ENCODE measurements at regions not wholly inside any gene's neighbourhood (a gene's known extent, or its start where the extent isn't known, plus 50 kb on each side); places are given as distances from the start of the nearest gene placed in this dataset.

DNA sequence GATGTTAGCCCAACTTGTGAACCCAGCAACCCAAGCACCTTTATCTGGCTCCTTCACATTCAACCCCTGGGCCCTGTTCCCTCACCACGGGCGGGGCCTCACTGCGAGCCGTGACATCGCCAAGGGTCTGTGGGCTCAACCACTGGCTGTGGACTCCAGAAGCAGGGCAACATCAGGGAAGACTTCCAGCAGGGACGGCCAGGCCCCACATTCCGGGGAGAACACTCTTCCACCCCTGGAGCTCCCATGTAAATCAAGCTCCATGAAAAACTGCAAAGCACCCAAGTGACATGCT is 175.3 kb downstream of the ERCC6L2 start:
- TF ChIP-seq, protein P1, sequence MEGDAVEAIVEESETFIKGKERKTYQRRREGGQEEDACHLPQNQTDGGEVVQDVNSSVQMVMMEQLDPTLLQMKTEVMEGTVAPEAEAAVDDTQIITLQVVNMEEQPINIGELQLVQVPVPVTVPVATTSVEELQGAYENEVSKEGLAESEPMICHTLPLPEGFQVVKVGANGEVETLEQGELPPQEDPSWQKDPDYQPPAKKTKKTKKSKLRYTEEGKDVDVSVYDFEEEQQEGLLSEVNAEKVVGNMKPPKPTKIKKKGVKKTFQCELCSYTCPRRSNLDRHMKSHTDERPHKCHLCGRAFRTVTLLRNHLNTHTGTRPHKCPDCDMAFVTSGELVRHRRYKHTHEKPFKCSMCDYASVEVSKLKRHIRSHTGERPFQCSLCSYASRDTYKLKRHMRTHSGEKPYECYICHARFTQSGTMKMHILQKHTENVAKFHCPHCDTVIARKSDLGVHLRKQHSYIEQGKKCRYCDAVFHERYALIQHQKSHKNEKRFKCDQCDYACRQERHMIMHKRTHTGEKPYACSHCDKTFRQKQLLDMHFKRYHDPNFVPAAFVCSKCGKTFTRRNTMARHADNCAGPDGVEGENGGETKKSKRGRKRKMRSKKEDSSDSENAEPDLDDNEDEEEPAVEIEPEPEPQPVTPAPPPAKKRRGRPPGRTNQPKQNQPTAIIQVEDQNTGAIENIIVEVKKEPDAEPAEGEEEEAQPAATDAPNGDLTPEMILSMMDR (IDR thresholded peaks at IDR 0.05) = no peak
- Histone ChIP-seq H3K27ac (no peak overlapping the region), H3K36me3 (no peaks in the 10 kb centered on the region), H3K4me1 (no peaks in the 10 kb centered on the region), H3K27me3 (ENCODE audit: low read depth) (no peaks in the 10 kb centered on the region), H3K9me3 (no peaks in the 10 kb centered on the region), H3K4me3 (no peak overlapping the region)
- intact Hi-C loops (cut with DNase I) = no loop called here
- ATAC-seq = no peak
- DNase-seq = no peak

DNA sequence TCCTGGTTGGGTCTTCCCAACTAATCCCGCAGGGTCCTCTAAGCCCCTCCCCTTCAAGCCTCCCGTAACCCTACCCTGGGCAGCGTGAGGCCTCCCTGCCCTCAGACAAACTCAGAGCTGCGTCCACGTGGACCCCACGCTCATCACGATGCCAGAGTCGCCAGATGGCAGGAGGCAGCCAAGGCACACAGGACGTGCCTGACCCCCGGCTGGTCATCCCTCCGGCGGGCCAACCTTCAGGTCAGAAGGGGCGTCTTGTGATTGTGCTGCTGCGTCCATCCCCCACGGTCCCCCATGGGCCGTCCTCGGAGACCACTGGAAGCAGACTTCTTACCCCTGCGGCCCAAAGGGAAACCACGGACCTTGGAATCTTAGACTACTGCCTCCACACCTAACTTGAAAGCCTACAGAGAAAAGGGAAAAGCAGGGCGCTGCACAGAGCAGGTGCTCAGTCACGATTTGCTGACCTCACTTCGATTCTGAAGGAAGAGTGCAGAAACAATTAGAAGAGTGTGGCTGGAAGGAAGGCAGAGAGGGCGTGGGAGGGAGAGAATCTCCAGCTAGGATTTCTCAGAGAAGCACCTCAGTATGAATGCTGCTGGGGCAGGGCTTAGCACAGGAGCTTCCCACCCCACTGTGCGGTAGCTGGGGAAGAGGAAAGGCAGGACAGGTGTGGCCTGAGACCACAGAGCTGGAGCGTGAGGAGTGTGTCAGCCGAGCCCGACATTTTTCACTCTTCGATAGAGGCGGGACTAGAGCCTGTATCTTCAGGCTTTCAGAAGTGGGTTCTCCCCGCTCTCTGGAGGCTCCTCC is 174.8 kb downstream of the ERCC6L2 start:
- Histone ChIP-seq H3K4me3 (no peak overlapping the region), H3K9me3 (no peaks in the 10 kb centered on the region), H3K27ac (no peak overlapping the region), H3K36me3 (no peaks in the 10 kb centered on the region), H3K27me3 (ENCODE audit: low read depth) (no peaks in the 10 kb centered on the region), H3K4me1 (no peaks in the 10 kb centered on the region)
- no peak for ATAC-seq
- TF ChIP-seq, protein P1 (IDR thresholded peaks at IDR 0.05) = no peak
- intact Hi-C loops (cut with DNase I) = no loop called here
- DNase-seq = no peak

DNA sequence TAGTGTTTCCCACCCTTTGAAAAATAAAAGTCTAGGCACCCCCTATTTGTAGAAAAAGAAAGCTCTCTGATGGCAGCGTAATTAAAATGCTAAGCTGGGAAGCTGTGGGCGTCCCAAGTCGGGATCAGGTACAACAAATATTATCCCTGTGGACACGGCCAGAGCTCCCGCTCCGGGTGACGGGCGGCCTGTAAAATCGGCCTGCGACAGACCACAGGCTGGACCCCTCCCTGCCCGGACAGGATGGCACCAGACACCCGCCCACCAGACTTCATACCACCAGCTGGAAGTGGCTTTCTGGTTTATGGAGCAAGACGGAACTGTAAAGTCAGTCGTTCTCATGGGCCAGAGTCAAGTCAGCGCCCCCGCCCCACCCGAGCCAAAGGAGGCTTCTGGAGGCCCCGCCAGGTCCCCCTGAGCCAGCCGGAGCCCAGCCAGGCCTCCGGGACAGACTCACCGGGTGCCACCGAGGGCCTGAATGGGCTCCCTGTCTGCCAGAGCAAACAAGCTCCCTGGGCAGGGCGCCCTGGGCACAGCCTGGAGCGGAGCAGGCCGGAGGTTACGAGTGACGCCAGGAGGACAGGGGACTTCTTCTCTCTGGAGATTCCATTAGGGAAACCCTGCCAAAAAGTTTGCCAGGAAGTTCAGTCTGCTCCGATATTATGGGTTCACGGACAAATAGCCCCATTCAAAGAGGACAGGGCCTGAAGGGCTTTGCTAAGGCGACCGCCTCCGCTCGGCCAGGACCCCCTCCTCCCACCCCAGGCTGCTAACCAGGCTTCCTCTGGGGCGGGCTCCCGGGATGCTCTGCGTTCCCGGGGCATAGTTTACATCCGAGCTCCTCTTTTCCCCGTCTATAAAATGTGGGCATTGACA is 173.7 kb downstream of the ERCC6L2 start:
- intact Hi-C loops (cut with DNase I) = no loop called here
- Histone ChIP-seq H3K9me3 (no peaks in the 10 kb centered on the region), H3K4me3 (no peak overlapping the region), H3K27me3 (ENCODE audit: low read depth) (no peaks in the 10 kb centered on the region), H3K4me1 (no peaks in the 10 kb centered on the region), H3K36me3 (no peaks in the 10 kb centered on the region), H3K27ac (no peak overlapping the region)
- DNase-seq (no peak), ATAC-seq (peak in 1 of 2 donors; percentile 22)
- TF ChIP-seq, protein P1 (IDR thresholded peaks at IDR 0.05) = no peak

DNA sequence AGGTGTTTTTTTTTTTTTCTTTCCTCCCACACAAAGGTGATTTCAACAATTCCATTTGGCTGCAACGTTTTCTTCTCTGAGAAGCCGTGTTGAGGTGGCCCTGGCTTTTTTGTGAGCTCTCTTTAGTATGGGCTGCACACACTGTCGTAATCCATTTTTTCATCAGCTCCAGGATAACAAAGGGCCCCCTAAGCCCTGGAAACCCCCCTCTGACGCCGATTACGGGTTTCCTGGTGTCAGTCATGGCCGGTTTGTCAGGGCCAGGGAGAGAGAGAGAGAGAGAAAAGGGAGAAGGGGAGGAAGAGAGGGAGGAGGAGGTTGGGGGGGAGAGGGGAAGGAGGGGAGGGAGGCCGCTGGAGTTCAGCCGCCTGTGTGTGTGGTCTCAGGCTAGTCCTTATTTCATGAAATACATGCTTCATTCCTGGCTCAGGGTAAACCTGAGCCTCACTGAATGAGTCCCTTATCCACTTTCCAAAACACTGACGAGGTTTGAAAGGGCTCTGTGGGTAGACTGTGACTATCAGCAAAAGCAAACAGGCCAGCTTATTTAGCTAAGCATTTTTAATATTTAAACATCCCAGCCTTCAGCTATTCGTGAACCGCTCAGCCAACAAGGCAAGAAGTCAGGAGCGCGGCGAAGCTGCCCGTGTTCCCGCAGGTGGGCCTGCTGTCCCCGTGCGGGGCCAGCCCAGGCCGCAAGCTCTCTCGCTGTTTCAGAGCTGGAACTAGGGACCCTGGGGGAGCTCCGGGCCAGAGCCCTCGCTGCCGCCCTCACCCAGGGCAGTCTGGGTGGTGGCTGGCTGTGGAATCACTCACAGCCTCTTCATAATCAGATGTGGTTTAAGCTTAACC is 172.8 kb downstream of the ERCC6L2 start:
- H3K9me3 ChIP-seq = no peaks in the 10 kb centered on the region
- H3K4me3 ChIP-seq = no peak overlapping the region
- no peak overlapping the region for H3K27ac ChIP-seq
- H3K27me3 ChIP-seq (ENCODE audit: low read depth) = no peaks in the 10 kb centered on the region
- no peaks in the 10 kb centered on the region for H3K4me1 ChIP-seq
- no peak for DNase-seq
- intact Hi-C loops (cut with DNase I) = no loop called here
- ATAC-seq = peak in 1 of 2 donors; percentile 52
- TF ChIP-seq, protein P1 (IDR thresholded peaks at IDR 0.05) = no peak
- H3K36me3 ChIP-seq = no peaks in the 10 kb centered on the region

DNA sequence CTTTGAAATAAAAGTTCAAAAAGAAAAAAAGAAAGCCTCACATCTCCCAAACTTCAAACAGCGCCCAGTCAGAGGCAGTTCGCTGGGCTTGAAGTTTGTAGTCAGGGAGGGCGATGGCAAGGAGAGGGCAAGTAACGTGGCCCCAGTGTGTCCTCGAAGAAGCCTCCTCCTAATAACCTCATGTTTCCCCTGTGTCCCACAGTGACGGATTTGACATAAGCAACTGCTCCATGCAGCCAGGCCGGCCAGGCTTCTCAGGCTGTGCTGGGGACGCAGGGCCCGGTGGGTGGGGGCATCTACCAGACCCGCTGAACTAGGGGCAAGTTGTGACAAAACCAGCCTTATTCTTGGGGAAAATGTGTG is 172.2 kb downstream of the ERCC6L2 start:
- DNase-seq = no peak
- Histone ChIP-seq H3K27me3 (ENCODE audit: low read depth) (no peaks in the 10 kb centered on the region), H3K36me3 (no peaks in the 10 kb centered on the region), H3K9me3 (no peaks in the 10 kb centered on the region), H3K4me1 (no peaks in the 10 kb centered on the region), H3K4me3 (no peak overlapping the region), H3K27ac (no peak overlapping the region)
- TF ChIP-seq, protein P1 (IDR thresholded peaks at IDR 0.05) = no peak
- no peak for ATAC-seq
- intact Hi-C loops (cut with DNase I) = no loop called here
